ENCODE measurements at regions not wholly inside any gene's neighbourhood (a gene's known extent, or its start where the extent isn't known, plus 50 kb on each side); places are given as distances from the start of the nearest gene placed in this dataset.

- DNase-seq: no peak
Measured at GRCh38 chr2:217652761-217653639, 349.8 kb downstream of the TNS1 start.

- DNase-seq: peak; percentile 59
Measured at GRCh38 chr2:217650716-217651360, 352.0 kb downstream of the TNS1 start.

- DNase-seq: no peak
Measured at GRCh38 chr2:217650229-217650628, 352.6 kb downstream of the TNS1 start.

GRCh38 chr2:217647925-217648324 lies 354.9 kb downstream of the TNS1 start:
- no peak for DNase-seq

- no peak for DNase-seq
Measured at GRCh38 chr2:217647226-217647625, 355.6 kb downstream of the TNS1 start.

- no peak for DNase-seq
Measured at GRCh38 chr2:217645896-217646295, 356.9 kb downstream of the TNS1 start.

GRCh38 chr2:217643789-217644301 lies 358.9 kb downstream of the TNS1 start:
- no peak for DNase-seq

- DNase-seq: no peak
Measured at GRCh38 chr2:217642944-217643343, 359.9 kb downstream of the TNS1 start.

GRCh38 chr2:217641960-217642359 lies 360.8 kb downstream of the TNS1 start:
- no peak for DNase-seq

- DNase-seq: no peak
Measured at GRCh38 chr2:217639481-217639880, 363.3 kb downstream of the TNS1 start.

- no peak for DNase-seq
Measured at GRCh38 chr2:217638533-217638932, 364.3 kb downstream of the TNS1 start.

- no peak for DNase-seq
Measured at GRCh38 chr2:217638031-217638430, 364.8 kb downstream of the TNS1 start.

GRCh38 chr2:217636991-217637561 lies 365.7 kb downstream of the TNS1 start:
- DNase-seq: no peak

- no peak for DNase-seq
Measured at GRCh38 chr2:217636578-217636977, 366.2 kb downstream of the TNS1 start.

- DNase-seq: no peak
Measured at GRCh38 chr2:217634871-217635270, 367.9 kb downstream of the TNS1 start.

GRCh38 chr2:217632043-217632442 lies 370.8 kb downstream of the TNS1 start:
- no peak for DNase-seq

- DNase-seq: no peak
Measured at GRCh38 chr2:217631115-217631514, 371.7 kb downstream of the TNS1 start.

GRCh38 chr2:217629347-217629746 lies 373.4 kb downstream of the TNS1 start:
- no peak for DNase-seq

GRCh38 chr2:217628061-217628460 lies 374.7 kb downstream of the TNS1 start:
- no peak for DNase-seq

GRCh38 chr2:217626926-217627325 lies 375.9 kb downstream of the TNS1 start:
- DNase-seq: no peak

GRCh38 chr2:217625557-217626169 lies 377.1 kb downstream of the TNS1 start:
- no peak for DNase-seq

- DNase-seq: no peak
Measured at GRCh38 chr2:217623281-217623912, 379.4 kb downstream of the TNS1 start.

Measured in activated CD4-positive, alpha-beta T cell treated with anti-CD3 and anti-CD28 coated beads, Interleukin-10, Interleukin-2, amounts not matched to agents 100 ng/mL and 50 ng/mL, durations not matched to agents 16 hours and 8 hours (primary cell).